ENCODE measurements at regions not wholly inside any gene's neighbourhood (a gene's known extent, or its start where the extent isn't known, plus 50 kb on each side); places are given as distances from the start of the nearest gene placed in this dataset.
"Not testable (repeated sequence)": the region's sequence is repeated elsewhere in the genome, so short reads cannot be mapped to it uniquely, and the experiment has no call there.

DNA sequence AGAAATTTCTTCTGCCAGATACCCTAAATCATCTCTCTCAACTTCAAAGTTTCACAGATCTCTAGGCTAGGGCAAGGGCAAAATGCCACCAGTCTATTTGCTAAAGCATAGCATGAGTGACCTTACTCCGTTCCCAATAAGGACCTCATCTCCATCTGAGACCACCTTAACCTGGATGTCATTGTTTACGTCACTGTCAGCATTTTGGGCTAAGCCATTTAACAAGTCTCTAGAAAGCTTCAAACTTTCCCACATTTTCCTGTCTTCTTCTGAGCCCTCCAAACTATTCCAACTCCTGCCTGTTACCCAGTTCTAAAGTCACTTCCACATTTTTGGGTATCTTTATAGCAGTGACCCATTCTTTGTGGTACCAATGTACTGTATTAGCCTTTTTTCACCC, 259.2 kb upstream of the KITLG start:
- no peak for DNase-seq (ENCODE audit: low read depth in 3 of 3)

DNA sequence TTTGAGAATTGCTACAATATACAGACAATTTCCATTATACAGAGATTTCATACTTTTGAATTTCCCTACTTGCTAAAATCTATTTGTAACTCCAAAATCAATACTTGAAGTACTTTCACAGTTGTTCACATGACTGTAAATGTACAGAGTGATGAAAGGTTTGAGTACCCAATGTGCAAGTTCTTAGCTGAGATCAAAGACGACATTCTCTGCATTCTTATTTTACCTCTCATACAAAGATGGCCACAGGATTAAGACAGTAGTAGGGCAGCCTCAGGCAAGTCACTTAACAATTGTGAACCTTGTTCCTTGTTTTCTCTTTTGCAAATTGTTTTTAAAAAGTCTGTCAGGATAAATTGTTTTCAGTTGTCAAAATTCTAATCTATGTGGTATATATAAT, 255.9 kb upstream of the KITLG start:
- DNase-seq (ENCODE audit: low read depth in 3 of 3), result no peak

- DNase-seq (ENCODE audit: low read depth in 3 of 3), result no peak
These were observed 254.0 kb upstream of the KITLG start for GRCh38 chr12:88834226-88834625.

GRCh38 chr12:88833641-88834116, 253.4 kb upstream of the KITLG start:
- no peak for DNase-seq (ENCODE audit: low read depth in 3 of 3)

DNA sequence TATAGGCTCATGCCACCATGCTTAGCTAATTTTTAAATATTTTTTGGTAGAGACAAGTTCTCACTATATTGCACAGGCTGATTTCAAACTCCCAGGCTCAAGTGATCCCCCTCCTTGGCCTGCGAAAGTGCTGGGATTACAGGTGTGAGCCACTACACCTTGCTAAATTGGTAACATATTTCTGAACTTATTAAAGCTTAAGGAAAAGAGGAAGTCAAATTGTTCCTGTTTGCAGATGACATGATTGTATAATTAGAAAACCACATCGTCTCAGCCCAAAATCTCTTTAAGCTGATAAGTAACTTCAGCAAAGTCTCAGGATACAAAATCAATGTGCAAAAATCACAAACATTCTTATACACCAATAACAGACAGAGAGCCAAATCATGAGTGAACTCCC, 248.3 kb upstream of the KITLG start:
- not testable (repeated sequence) for DNase-seq (ENCODE audit: low read depth in 3 of 3)

GRCh38 chr12:88820012-88820411, 239.7 kb upstream of the KITLG start:
- DNase-seq (ENCODE audit: low read depth in 3 of 3), result no peak

DNA sequence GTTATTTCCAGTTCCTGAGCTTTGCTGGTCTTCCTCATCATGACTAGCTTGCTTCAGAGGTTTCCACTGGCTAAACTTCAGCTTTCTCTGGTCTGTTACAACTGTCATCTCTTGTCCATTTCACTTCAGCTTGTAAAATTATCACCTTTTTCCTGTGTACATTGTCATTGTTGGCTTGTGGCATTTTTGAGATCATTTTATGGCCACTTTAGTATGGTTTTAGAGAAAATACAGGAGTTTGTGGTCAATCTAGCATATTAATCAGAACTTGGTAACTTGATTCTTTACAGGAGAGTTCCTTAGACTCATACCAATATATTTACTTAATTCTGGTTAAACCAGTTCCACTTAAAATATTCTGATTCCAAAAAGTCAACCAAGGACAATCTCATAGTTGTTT, 235.9 kb upstream of the KITLG start:
- DNase-seq (ENCODE audit: low read depth in 3 of 3), result no peak

DNA sequence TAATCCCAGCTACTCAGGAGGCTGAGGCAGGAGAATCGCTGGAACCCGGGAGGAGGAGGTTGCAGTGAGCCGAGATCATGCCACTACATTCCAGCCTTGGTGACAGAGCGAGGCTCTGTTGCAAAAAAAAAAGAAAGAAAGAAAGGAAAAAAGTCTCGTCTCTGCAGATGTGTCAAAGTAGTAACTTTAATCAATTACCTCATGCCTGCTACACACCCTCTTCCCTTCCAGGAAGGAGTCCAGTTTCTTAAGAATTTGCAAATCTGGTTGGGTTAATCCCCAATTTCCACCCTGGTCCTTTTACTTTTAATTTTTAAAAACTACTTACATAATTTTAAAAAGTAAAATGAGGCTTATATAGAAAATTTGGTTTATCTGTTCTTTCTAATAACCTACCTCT, 234.5 kb upstream of the KITLG start:
- DNase-seq (ENCODE audit: low read depth in 3 of 3), result no peak

DNA sequence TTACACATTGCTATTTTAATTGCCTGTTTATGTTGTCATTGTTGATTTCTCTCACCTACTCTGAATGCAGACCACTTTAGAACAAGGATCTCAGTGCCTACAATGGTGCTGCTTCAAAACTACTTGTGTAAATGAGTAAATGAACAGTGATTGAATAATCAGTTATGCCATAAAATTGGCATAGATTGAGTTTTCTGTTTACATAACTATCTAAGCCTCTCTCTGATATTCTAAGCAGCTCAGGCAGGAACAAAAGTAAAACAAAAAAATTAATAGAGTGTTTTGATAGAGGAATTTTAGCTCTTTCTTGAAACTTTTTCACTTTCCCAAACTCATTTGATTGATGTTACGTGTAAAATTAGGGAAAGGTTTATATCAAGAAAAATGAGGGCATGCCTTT, 232.3 kb upstream of the KITLG start:
- DNase-seq (ENCODE audit: low read depth in 3 of 3), result no peak

- DNase-seq (ENCODE audit: low read depth in 3 of 3), result no peak
These were observed 230.5 kb upstream of the KITLG start for GRCh38 chr12:88810806-88811205.

GRCh38 chr12:88809841-88810240, 229.6 kb upstream of the KITLG start:
- DNase-seq (ENCODE audit: low read depth in 3 of 3), result not testable (repeated sequence)

- no peak for DNase-seq (ENCODE audit: low read depth in 3 of 3)
These were observed 225.4 kb upstream of the KITLG start for GRCh38 chr12:88805692-88806091.

DNA sequence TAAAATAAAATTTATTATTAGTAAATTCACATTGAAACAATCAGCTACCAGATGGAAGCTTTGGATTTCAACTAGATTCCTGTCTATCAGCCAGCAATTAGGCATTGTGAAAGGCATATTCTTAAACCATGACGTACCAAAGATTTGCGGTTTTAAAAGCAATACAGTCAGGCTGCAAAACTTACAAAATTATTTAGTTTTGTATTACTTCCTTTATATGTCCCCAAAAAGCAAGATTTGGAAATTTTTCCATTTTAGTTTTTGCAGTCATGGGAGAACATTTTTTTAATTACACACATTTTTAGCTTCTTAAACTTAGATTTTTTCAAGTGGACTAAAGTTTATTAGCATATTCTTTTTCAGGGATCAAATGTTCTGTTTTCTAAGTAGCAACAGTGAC, 225.0 kb upstream of the KITLG start:
- no peak for DNase-seq (ENCODE audit: low read depth in 3 of 3)

GRCh38 chr12:88802096-88802706, 221.9 kb upstream of the KITLG start:
- no peak for DNase-seq (ENCODE audit: low read depth in 3 of 3)

- DNase-seq (ENCODE audit: low read depth in 3 of 3), result no peak
These were observed 221.2 kb upstream of the KITLG start for GRCh38 chr12:88801227-88802095.

- DNase-seq (ENCODE audit: low read depth in 3 of 3), result no peak
These were observed 212.8 kb upstream of the KITLG start for GRCh38 chr12:88793096-88793495.

DNA sequence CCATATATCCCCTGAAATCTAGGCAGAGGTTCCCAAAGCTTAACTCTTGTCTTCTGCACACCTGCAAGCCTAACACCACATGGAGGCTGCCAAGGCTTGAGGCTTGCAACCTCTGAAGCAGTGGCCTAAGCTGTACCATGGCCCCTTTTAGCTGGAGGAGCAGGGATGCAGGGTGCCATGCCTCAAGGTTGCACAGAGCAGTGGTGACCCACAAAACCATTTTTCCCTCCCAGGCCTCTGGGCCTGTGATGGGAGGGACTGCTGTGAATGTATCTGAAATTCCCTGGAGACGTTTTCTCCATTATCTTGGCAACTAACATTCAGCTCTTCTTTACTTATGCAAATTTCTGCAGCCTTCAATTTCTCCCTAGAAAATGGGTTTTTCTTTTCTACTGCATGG, 210.0 kb upstream of the KITLG start:
- DNase-seq (ENCODE audit: low read depth in 3 of 3), result no peak

GRCh38 chr12:88784166-88784565, 203.9 kb upstream of the KITLG start:
- no peak for DNase-seq (ENCODE audit: low read depth in 3 of 3)

DNA sequence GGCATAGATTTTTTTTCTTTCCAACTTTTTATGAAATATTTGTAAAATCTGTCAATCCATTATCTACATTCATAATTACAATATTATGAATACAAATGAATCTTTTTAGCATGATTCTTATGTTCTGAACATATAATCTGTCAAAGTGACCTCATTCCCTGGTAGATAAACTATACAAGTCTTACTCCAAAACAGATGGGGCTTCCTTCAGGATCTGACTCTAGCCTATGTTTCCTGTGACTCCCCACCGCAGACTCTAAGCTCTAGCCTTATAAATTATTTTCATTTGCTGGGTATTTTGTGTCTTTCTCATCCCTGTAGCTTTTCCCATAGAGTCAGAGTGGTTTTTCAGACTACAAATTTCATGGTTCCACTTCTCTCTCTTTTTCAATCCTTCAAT, 202.1 kb upstream of the KITLG start:
- no peak for DNase-seq (ENCODE audit: low read depth in 3 of 3)

DNA sequence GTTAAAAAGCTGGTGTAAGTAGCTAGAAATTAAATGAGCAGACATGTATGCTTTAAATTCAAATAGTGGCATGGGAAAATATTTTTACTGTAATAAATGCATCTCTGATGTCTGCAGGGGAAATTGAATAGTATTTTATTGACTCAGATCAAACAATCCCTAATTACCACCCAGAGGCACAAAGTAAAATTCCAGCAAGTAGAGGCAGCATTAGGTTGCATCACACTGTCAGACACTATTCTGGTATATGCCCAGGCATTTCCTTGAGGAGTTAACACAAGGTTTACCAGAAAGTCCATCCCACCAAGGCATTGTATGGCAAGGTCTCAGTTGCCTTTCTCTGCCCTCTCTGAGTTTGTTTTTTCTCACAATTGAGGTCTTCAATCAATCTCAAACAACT, 201.6 kb upstream of the KITLG start:
- no peak for DNase-seq (ENCODE audit: low read depth in 3 of 3)

DNA sequence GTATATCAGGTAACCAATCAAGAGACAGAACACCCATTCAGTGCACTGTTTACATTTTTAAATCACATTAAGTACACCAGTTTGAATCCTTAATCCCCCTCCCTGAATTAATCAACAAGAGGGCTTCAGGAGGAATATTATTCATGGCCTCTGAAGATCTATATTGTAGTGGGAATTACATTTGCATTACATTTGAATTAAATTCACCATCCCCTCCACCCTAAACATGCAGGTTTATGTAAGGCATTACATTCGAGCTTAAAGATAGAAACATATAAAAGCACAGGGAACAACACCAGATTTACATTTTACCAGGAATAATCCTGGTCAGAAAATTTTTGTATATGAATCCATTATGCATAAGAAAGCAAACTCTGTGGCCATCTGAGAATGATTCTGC, 197.8 kb upstream of the KITLG start:
- DNase-seq (ENCODE audit: low read depth in 3 of 3), result no peak

GRCh38 chr12:88775742-88776151, 195.5 kb upstream of the KITLG start:
- no peak for DNase-seq (ENCODE audit: low read depth in 3 of 3)

DNA sequence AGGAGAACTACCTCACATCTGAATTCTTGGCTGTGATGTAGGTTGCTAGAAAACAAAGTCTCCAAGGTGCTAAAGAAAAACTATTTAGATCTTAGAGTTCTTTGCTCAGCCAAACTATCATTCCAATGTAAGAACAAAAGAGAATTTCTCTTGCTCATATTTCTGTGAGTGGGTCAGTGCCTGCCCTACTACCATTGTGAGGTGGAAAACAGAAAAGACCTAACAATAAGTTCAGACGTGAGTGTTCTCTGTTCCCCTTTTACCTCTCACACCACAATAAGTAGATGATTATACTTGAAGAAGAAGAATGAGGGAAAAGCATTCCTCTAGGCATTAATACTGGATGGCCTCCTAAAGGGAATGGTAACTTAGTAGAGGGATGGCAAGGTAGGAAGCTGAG, 187.4 kb upstream of the KITLG start:
- no peak for DNase-seq (ENCODE audit: low read depth in 3 of 3)
